CD4-positive, alpha-beta T cell treated with Interleukin-12 subunit alpha and Interleukin-12 subunit beta, for 1 hour (primary cell): ENCODE measurements at regions not wholly inside any gene's neighbourhood (a gene's known extent, or its start where the extent isn't known, plus 50 kb on each side); places are given as distances from the start of the nearest gene placed in this dataset.
"Not testable (repeated sequence)": the region's sequence is repeated elsewhere in the genome, so short reads cannot be mapped to it uniquely, and the experiment has no call there.

Experiments
- DNase-seq: peaks from one replicate; pipeline ENCODE4 v3.0.0-alpha.2; 2020

DNA sequence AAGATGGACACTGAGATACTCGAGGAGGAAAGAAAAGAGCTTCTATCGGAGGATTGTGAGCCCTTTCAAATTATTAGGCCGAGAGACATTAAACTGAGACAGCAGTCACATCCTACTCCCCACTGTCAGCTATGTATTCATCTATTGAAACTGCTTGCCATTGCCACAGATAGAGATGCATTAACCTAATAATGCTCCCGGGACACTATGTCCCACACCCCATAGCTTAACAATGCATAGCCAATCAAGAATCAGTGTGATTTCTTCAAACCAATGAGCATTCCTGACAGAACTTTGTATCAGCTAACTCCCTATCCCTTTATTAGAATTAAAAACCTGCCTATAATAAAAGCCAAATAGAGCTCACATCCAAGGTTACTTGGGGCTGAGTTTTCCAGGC, 118.1 kb upstream of the NEIL3 start:
- no peak for DNase-seq

- no peak for DNase-seq
Observed at GRCh38 chr4:177191991-177192390, 117.7 kb upstream of the NEIL3 start.

- not testable (repeated sequence) for DNase-seq
Observed at GRCh38 chr4:177193024-177193715, 116.5 kb upstream of the NEIL3 start.

GRCh38 chr4:177194906-177195305, 114.8 kb upstream of the NEIL3 start:
- DNase-seq = no peak

- DNase-seq = no peak
Observed at GRCh38 chr4:177196615-177197014, 113.1 kb upstream of the NEIL3 start.

DNA sequence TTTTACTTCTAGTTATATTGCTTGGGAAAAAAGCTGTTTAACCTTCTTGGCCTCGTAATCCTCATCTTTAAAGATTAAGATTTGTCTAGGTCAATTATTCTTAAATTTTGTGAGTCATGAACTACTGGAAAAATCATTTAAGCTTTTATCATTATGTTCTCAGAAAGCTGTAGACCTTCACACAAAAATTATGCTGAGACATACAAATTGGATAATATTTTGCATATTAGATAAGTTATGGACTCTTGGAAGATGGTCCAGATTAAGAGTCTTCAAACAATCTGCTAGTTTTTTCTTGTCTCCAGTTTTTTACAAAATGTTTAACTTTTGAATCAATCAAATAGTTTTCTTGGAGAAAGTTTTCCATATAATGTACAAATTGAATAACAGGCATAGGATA, 108.1 kb upstream of the NEIL3 start:
- no peak for DNase-seq

- no peak for DNase-seq
Observed at GRCh38 chr4:177204126-177204525, 105.5 kb upstream of the NEIL3 start.

GRCh38 chr4:177214935-177215334, 94.7 kb upstream of the NEIL3 start:
- DNase-seq = no peak

DNA sequence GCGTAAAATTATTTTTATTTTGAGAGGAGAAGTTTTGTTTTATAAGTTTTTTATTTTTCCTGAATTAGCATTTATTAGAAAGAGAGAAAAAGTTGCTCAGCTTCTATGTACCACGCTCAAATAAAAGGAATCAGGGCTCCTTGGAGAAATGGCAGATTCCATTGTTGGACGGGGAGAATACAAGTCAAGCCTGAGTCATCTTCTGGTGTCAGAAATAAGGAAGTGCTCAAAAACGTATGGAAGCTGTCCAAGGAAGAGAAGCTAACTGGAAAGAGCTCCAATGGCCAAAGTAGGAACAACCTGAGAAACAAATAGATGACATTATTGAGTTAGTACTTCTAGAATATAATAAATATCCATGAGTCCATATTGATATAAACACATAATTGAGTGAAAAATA, 89.3 kb upstream of the NEIL3 start:
- no peak for DNase-seq

- DNase-seq = no peak
Observed at GRCh38 chr4:177222781-177223180, 86.9 kb upstream of the NEIL3 start.

DNA sequence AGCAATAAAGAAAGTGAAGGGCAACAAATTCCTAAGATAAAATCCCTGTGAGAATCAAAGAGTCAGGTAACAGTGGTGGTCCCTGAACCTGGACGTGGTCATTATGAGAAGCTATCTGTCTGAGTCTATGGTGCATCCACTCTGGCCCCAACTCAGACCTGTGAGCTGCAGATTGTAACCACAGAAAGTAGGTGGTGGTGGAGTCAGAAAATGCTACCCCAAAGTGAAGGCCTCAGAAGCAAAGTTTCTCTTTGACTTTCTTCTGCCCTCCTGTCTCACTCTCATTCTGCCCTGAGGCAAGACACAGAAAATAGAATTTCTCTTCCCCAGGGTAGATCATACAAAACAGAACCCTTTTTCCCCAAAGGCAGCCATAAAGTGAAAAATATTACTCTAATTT, 84.1 kb upstream of the NEIL3 start:
- DNase-seq = no peak

DNA sequence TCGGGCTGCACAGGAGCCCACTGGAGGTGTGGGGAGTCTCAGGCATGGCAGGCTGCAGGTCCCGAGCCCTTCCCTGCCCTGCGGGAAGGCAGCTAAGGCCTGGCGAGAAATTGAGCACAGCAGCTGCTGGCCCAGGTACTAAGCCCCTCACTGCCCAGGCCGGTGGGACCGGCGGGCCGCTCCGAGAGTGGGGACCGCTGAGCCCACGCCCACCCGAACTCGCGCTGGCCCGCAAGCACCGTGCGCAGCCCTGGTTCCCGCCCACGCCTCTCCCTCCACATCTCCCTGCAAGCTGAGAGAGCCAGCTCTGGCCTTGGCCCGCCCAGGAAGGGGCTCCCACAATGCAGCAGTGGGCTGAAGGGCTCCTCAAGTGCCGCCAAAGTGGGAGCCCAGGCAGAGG, 82.0 kb upstream of the NEIL3 start:
- no peak for DNase-seq

DNA sequence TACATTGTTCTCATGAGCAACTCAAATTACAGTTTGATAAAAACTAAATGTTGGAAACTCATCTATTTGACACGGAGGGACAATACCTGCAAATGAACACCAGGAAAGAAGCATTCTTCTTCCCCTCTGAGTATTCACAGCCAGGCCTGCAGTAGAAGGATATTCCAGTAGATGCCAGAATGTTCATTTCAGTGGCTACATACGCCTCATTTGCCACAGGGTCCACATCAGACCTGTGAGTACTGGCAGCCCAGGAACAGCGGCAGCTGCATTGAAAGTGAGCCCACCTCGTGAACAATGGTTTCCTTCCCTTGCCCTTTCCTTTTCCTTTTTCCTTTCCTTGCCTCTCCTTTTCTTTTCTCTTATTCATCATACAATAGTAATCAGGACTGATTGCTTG, 81.1 kb upstream of the NEIL3 start:
- no peak for DNase-seq

DNA sequence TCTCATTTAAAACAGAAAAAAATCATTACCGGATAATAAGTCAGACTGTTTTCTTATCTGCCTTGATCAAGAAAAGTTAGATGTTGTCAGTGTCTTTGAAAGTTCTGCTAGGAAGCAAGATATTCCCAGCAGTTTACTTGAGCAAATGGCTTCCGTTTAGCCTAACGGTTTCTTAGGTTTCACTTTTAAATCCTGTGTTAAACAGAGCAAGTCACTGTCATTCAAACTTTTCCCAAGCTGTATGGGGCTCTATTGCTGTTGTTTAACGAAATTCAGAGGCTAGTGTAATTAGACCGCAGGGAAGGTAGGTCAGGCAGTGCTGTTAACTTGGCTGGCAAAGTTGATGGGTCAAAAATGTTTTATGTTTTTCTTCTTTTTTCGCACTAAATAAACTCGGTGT, 80.3 kb upstream of the NEIL3 start:
- no peak for DNase-seq

DNA sequence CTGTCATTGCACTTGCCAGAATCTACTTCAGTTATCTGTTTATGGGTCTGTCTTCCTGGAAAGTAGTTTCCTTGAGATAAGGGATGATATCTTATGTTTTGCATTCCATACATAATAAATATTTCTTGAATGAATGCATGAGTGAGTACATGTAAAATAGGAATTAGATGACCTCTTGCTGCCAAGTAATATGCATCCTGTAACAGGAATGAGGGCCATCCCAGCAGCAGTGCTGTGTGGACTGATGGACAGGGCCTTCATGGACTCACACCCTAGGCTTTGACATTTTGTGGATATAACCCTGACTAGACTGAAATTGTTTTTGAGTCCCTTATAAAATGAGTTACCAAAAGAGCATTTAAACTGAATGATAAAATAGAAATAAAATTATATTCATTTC, 77.2 kb upstream of the NEIL3 start:
- no peak for DNase-seq

- no peak for DNase-seq
Observed at GRCh38 chr4:177235026-177235425, 74.6 kb upstream of the NEIL3 start.

GRCh38 chr4:177236886-177237285, 72.8 kb upstream of the NEIL3 start:
- no peak for DNase-seq

DNA sequence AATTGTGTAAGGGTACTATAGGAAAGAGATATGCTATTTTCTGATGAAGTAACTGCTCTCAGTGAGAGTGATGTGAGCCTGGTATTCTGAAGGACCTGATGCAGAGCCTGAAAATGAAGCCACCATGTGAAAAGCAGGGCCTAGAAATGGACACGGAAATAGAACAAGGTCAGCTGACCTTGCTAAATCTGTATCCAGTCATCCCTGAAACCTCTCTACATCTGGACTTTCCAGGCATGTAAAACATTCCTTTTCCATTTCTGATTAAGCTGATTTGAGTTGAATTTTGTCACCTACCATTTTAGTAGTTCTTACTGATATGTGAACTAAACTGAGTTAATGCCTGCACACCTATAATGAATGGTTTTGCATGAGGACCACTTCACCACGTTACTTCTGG, 72.4 kb upstream of the NEIL3 start:
- DNase-seq = no peak

DNA sequence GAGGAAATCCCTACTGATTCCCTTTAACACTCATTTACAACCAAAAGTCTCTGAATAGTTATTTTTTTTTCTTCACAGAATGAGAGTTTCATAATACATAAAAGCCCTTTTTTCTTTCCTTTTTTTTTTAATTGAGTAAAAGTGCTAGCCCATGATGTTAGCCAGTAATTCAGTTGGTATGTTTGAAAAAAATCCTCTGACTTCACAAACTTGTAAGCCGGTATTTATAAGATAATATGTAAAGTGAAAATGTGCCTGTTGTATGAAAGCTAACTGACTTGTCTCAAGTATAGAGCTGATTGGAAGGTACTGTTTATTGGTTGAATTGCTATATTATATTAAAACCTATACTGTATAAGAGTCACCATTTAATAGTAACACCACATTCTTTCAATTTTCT, 70.2 kb upstream of the NEIL3 start:
- no peak for DNase-seq

- DNase-seq = no peak
Observed at GRCh38 chr4:177239878-177240277, 69.8 kb upstream of the NEIL3 start.

- DNase-seq = no peak
Observed at GRCh38 chr4:177242651-177243286, 66.9 kb upstream of the NEIL3 start.

DNA sequence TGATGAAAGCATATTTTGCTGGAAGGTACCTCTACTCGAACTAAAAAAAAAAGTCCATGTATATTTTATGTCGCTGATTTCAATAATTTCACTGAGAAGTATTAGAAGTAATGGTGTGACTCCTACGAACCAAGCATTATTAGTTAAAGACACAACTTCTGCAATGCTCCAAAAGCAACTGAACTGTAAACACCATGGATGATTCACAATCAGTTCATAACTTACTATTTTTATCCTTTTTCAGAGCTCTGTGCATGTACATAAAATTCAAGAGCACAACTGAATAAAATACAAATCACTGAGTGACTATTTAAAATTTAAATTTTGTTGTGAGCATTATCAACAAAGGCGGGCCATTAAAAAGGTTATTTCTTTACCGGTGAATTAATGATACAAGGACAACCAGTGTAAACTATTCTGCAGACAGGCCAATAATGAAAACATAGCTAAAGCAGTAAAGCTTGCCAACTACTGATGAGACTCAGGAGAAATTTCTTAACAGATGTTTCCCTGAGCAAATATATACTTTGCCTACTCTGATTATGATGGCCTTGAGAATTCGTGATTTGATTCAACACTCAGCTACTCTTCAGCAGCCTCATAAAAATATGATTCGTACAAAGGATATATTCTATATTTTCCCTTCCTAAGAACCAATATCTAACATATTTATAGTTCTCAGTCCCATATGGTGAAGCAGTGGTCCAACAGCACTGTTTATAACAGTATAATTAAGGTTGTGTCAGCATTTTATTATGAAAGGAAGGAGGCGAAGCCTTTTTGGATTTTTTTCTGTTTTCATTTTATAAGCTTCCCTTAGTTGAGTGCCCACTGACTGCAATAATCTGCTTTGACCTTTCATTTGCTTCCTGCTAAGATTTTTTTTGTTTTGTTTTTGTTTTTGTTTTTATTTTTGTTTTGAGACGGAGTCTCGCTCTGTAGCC, 62.8 kb upstream of the NEIL3 start:
- no peak for DNase-seq

GRCh38 chr4:177250056-177250696, 59.5 kb upstream of the NEIL3 start:
- peak; percentile 74 for DNase-seq
